ENCODE measurements at regions not wholly inside any gene's neighbourhood (a gene's known extent, or its start where the extent isn't known, plus 50 kb on each side); places are given as distances from the start of the nearest gene placed in this dataset.
A peak's percentile ranks its signal among the peaks of the same experiment; 100 is the strongest.

DNA sequence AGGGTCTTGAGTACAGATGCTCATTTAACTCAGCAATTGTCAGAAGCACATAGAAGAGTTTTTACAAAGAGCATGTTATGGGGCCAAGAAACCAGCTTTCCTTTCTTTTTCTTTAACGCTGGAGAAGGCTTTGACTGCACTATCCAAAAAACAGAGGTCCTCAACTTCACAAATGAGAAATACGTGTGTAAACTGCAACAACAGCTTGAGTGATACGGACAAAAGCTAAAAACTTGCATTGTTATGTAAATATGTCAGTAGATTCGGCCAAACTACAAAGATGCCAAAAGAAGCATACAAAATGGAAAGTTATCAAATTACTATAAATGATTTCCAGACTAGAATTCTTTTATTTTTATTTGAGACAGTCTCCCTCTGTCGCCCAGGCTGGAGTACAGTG lies 62.4 kb upstream of the C10orf90 start:
- TF ChIP-seq, protein P1, sequence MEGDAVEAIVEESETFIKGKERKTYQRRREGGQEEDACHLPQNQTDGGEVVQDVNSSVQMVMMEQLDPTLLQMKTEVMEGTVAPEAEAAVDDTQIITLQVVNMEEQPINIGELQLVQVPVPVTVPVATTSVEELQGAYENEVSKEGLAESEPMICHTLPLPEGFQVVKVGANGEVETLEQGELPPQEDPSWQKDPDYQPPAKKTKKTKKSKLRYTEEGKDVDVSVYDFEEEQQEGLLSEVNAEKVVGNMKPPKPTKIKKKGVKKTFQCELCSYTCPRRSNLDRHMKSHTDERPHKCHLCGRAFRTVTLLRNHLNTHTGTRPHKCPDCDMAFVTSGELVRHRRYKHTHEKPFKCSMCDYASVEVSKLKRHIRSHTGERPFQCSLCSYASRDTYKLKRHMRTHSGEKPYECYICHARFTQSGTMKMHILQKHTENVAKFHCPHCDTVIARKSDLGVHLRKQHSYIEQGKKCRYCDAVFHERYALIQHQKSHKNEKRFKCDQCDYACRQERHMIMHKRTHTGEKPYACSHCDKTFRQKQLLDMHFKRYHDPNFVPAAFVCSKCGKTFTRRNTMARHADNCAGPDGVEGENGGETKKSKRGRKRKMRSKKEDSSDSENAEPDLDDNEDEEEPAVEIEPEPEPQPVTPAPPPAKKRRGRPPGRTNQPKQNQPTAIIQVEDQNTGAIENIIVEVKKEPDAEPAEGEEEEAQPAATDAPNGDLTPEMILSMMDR (IDR thresholded peaks at IDR 0.05; ENCODE audit: low read depth, low read length): no peak
- DNase-seq (ENCODE audit: low read depth in 2 of 2): no peak
- H3K4me3 ChIP-seq (replicated peaks in 1 of 2; ENCODE audit: low read depth in 2 of 2, low read length in 2 of 2): no peak overlapping the region

DNA sequence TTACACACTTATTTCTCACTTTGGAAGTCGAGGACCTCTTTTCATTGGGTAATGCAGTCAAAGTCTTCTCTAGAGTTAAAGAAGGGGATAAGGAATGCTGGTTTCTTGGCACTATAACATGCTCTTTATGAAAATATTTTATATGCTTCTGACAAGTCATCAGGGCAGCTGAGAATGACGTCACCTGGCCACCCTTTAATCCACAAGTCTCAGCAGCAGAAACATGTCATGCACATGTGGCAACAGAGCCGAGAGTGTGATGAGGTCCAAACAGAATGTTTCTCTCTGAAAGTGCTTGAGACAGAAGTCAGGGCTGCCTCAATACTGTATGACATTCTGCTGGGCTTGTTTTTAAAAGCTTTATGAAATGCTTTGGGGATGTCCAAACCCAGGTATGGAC lies 63.5 kb upstream of the C10orf90 start:
- TF ChIP-seq, protein P1 (IDR thresholded peaks at IDR 0.05; ENCODE audit: low read depth, low read length): no peak
- DNase-seq (ENCODE audit: low read depth in 2 of 2): peak; percentile 53 to 54
- no peak overlapping the region for H3K4me3 ChIP-seq (replicated peaks in 1 of 2; ENCODE audit: low read depth in 2 of 2, low read length in 2 of 2)

DNA sequence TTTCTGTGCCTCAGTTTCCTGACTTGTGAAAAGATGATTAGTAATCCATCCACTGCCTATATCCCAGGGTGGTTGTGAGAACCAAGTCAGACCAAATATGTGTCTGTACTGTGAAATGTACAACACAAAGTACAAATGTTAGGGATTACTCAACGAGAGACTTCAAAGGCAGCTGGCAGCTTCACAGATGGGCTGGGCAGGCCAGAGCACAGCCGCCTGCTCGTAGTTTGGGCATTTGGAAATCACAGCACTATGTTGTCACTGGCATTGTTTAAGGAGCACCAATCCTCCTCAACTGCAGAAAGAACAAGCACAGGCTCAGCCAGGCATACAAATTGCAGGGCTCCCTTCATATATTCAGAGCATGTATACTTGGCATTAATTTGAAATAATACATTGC lies 64.5 kb upstream of the C10orf90 start:
- H3K4me3 ChIP-seq (replicated peaks in 1 of 2; ENCODE audit: low read depth in 2 of 2, low read length in 2 of 2): no peak overlapping the region
- TF ChIP-seq, protein P1 (IDR thresholded peaks at IDR 0.05; ENCODE audit: low read depth, low read length): no peak
- DNase-seq (ENCODE audit: low read depth in 2 of 2): peak; percentile 22 to 33

DNA sequence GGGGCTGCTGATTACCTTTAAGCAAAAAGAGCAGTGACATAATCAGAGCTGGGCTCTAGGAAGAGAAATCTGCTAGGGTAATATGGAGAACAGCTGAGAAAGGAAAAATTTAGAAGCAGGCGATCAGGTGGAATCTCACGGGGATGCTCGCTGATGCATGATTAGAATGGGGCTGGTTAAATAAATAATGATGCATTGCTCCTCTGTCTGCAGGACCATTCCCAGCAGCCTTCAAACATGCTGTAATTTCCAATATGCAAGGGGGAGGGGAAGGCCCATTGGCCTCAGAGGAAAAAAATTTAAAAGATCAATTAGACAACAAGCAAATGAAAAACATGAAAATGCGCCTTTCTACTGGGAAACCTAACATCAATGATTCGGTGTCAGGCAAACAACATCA lies 65.6 kb upstream of the C10orf90 start:
- no peak for DNase-seq (ENCODE audit: low read depth in 2 of 2)
- H3K4me3 ChIP-seq (replicated peaks in 1 of 2; ENCODE audit: low read depth in 2 of 2, low read length in 2 of 2): no peak overlapping the region
- TF ChIP-seq, protein P1 (IDR thresholded peaks at IDR 0.05; ENCODE audit: low read depth, low read length): no peak

DNA sequence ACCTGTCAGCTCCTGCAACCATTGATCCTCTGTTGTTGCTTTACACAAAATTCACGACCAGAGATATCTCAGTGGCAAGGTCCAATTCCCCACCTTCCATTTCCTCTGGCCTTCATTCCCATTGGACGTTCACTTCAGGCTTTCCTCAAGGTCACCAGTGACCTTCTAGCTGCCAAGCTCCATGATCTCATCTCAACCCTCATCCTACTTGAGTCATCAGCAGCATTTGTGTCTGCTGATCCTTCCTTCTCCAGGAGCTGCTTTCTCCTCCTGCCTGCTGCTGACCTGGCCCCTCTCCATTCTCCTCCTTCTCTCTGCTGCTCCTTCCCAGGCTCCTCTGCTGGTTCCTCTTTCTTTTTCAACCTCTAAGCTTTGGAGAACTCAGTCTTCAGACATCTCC lies 66.2 kb upstream of the C10orf90 start:
- peak; percentile 14 to 22 for DNase-seq (ENCODE audit: low read depth in 2 of 2)
- TF ChIP-seq, protein P1 (IDR thresholded peaks at IDR 0.05; ENCODE audit: low read depth, low read length): no peak

DNA sequence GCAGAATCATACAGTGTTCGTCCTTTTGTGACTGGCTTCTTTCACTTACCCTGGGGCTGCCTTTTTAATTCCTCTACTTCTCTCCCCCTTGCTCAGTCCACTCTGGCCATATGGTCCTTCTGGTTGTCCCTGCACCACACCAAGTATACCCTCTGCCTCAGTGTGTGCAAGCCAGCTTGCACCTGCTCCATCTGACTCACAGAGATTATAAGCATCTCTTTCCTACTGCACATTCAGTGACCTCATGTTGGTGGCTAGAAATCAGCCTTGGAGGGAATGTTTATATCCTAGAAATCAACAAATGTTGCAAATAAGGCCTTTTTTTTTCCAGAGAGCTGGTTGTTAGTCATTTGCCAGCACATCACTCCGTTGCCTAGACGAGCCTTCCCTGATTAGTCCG lies 67.5 kb upstream of the C10orf90 start:
- no peak for DNase-seq (ENCODE audit: low read depth in 2 of 2)
- no peak overlapping the region for H3K4me3 ChIP-seq (replicated peaks in 1 of 2; ENCODE audit: low read depth in 2 of 2, low read length in 2 of 2)
- TF ChIP-seq, protein P1 (IDR thresholded peaks at IDR 0.05; ENCODE audit: low read depth, low read length): no peak

More for the DNA sequence above, 66.2 kb upstream of the C10orf90 start:
- no peak overlapping the region for H3K4me3 ChIP-seq (replicated peaks in 1 of 2; ENCODE audit: low read depth in 2 of 2, low read length in 2 of 2)

DNA sequence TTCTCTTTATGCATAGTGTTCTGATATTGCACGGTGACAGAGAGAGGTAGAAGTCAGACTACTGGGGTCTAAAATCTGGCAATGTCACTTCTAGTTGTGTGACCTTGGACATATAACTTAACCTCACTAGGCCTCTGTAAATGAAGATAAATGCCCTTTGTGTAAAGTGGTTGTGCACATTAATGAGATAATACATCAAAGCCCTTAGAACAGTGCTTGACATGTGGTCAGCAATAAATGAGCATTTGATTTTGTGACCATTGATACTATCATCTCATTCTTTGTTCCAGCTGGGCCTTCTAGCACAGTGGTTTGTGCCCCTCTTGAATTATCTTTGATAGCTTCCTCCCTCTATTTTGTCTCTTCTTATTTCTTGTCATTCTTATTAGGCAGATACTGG lies 74.1 kb upstream of the C10orf90 start:
- TF ChIP-seq, protein P1 (IDR thresholded peaks at IDR 0.05; ENCODE audit: low read depth, low read length): no peak
- DNase-seq (ENCODE audit: low read depth in 2 of 2): no peak
- H3K4me3 ChIP-seq (replicated peaks in 1 of 2; ENCODE audit: low read depth in 2 of 2, low read length in 2 of 2): no peak overlapping the region

Measured in cardiac fibroblast (primary cell).